ENCODE measurements at regions not wholly inside any gene's neighbourhood (a gene's known extent, or its start where the extent isn't known, plus 50 kb on each side); places are given as distances from the start of the nearest gene placed in this dataset.

DNA sequence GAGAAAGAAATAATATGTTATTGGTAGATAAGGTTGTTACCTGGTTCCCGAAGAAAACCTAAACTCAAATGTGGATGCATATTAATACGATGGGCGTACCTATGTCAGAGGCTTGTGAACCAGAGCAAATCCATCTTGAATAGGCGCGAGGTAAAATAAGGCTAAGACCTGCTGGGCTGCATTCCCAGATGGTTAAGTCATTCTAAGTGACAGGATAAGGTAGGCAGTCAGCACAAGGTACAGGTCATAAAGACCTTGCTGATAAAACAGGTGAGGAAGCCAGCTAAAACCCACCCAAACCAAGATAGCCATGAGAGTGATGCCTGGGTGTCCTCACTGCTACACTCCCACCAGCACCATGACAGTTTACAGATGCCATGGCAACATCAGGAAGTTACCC, 1400.1 kb downstream of the CDH8 start:
- TF ChIP-seq, protein P1, sequence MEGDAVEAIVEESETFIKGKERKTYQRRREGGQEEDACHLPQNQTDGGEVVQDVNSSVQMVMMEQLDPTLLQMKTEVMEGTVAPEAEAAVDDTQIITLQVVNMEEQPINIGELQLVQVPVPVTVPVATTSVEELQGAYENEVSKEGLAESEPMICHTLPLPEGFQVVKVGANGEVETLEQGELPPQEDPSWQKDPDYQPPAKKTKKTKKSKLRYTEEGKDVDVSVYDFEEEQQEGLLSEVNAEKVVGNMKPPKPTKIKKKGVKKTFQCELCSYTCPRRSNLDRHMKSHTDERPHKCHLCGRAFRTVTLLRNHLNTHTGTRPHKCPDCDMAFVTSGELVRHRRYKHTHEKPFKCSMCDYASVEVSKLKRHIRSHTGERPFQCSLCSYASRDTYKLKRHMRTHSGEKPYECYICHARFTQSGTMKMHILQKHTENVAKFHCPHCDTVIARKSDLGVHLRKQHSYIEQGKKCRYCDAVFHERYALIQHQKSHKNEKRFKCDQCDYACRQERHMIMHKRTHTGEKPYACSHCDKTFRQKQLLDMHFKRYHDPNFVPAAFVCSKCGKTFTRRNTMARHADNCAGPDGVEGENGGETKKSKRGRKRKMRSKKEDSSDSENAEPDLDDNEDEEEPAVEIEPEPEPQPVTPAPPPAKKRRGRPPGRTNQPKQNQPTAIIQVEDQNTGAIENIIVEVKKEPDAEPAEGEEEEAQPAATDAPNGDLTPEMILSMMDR (conservative IDR thresholded peaks at IDR 0.05) = no peak
- TF ChIP-seq EZH2 (IDR thresholded peaks at IDR 0.05; ENCODE audit: low read depth) = no peak

Data from PC-9 (cell line).